Mesothelial cell of epicardium (in vitro differentiated cells): ENCODE measurements at regions not wholly inside any gene's neighbourhood (a gene's known extent, or its start where the extent isn't known, plus 50 kb on each side); places are given as distances from the start of the nearest gene placed in this dataset.

Experiments
- DNase-seq, 2 experiments: peaks; one replicate each; pipeline ENCODE4 v3.0.0; 2021; ENCODE audit warnings: low spot score in 2 of 2; ENCODE audit not compliant: unreplicated experiment in 2 of 2
- H3K27ac Mint-ChIP-seq: 2 replicates; pipeline ENCODE4 v1.8.0; 2021; ENCODE audit warnings: mixed read lengths
- H3K27me3 Mint-ChIP-seq: 2 replicates; pipeline ENCODE4 v1.8.0; 2021; ENCODE audit warnings: low read depth, mixed read lengths
- H3K36me3 Mint-ChIP-seq: 2 replicates; pipeline ENCODE4 v1.8.0; 2021; ENCODE audit warnings: mixed read lengths
- H3K4me1 Mint-ChIP-seq: 2 replicates; pipeline ENCODE4 v1.8.0; 2021; ENCODE audit warnings: mixed read lengths
- H3K4me3 Mint-ChIP-seq: 2 replicates; pipeline ENCODE4 v1.8.0; 2021; ENCODE audit warnings: mild to moderate bottlenecking, moderate library complexity, mixed read lengths
- H3K9me3 Mint-ChIP-seq: 2 replicates; pipeline ENCODE4 v1.8.0; 2021; ENCODE audit warnings: mixed read lengths
- CTCF ChIP-seq: fragments of 200-600 bp; sonication (generic); IDR thresholded peaks from one replicate; pipeline ENCODE4 v1.5.0; 2021; ENCODE audit warnings: antibody characterized with exemption; ENCODE audit not compliant: unreplicated experiment

- DNase-seq, result no peak
- H3K4me3 Mint-ChIP-seq, result no peak overlapping the region
- no peak overlapping the region for H3K27ac Mint-ChIP-seq
- peaks cover 15% of the 10 kb centered on the region for H3K27me3 Mint-ChIP-seq
- TF ChIP-seq CTCF, result no peak
- peaks cover 4% of the 10 kb centered on the region for H3K9me3 Mint-ChIP-seq
- H3K4me1 Mint-ChIP-seq, result peaks cover 26% of the 10 kb centered on the region
- no peaks in the 10 kb centered on the region for H3K36me3 Mint-ChIP-seq
Observed at GRCh38 chr1:221093903-221094791, 214.9 kb downstream of the HLX start.

- TF ChIP-seq CTCF, result no peak
- peaks cover 4% of the 10 kb centered on the region for H3K9me3 Mint-ChIP-seq
Observed at GRCh38 chr1:221097479-221098281, 218.4 kb downstream of the HLX start.

GRCh38 chr1:221098471-221099405 is 219.5 kb downstream of the HLX start:
- Mint-ChIP-seq H3K4me1 (peaks cover 35% of the 10 kb centered on the region), H3K9me3 (peaks cover 4% of the 10 kb centered on the region), H3K4me3 (no peak overlapping the region), H3K36me3 (no peaks in the 10 kb centered on the region), H3K27me3 (peaks cover 14% of the 10 kb centered on the region), H3K27ac (no peak overlapping the region)
- no peak for DNase-seq
- TF ChIP-seq CTCF, result no peak

More at GRCh38 chr1:221097479-221098281, 218.4 kb downstream of the HLX start:
- Mint-ChIP-seq H3K4me1 (peaks cover 38% of the 10 kb centered on the region), H3K4me3 (no peak overlapping the region), H3K27ac (no peak overlapping the region), H3K27me3 (peaks cover 12% of the 10 kb centered on the region), H3K36me3 (no peaks in the 10 kb centered on the region)
- DNase-seq, result no peak

- no peak for DNase-seq
- peaks cover 24% of the 10 kb centered on the region for H3K27me3 Mint-ChIP-seq
- no peak overlapping the region for H3K4me3 Mint-ChIP-seq
- no peak for TF ChIP-seq CTCF
- H3K27ac Mint-ChIP-seq, result no peak overlapping the region
- no peaks in the 10 kb centered on the region for H3K36me3 Mint-ChIP-seq
- peaks cover 2% of the 10 kb centered on the region for H3K9me3 Mint-ChIP-seq
- peaks cover 26% of the 10 kb centered on the region for H3K4me1 Mint-ChIP-seq
Observed at GRCh38 chr1:221099747-221100595, 220.7 kb downstream of the HLX start.

DNA sequence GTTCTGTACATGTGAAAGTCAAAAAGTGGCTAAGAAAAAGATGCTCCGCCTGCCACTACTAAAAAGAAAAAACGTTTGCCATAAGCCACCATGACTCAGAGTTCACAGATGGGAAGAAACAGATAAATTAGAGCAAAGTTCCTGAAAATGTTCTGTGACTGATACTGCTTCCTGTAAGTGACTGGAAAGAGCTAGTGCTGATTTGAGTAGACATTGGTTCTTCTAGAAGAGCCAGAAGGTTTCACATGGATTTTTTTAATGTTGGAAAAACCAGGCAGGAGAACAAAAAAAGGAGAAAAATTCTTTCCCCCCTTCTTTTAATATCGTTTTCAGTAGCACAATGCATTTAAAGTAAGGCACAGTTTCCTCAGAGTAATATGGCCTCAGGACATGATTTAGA is 221.4 kb downstream of the HLX start:
- no peak for TF ChIP-seq CTCF
- H3K27ac Mint-ChIP-seq, result no peak overlapping the region
- H3K4me1 Mint-ChIP-seq, result peaks cover 26% of the 10 kb centered on the region
- no peak overlapping the region for H3K4me3 Mint-ChIP-seq
- no peaks in the 10 kb centered on the region for H3K36me3 Mint-ChIP-seq
- no peaks in the 10 kb centered on the region for H3K9me3 Mint-ChIP-seq
- peaks cover 30% of the 10 kb centered on the region for H3K27me3 Mint-ChIP-seq
- no peak for DNase-seq
